Left ventricle myocardium inferior (tissue), 1 donor: ENCODE measurements at regions not wholly inside any gene's neighbourhood (a gene's known extent, or its start where the extent isn't known, plus 50 kb on each side); places are given as distances from the start of the nearest gene placed in this dataset.

Experiments
- DNase-seq: peaks from one replicate; pipeline ENCODE4 v3.0.0-alpha.2; 2020
- H3K27ac ChIP-seq: fragments of 200-600 bp; replicated peaks from 2 replicates; pipeline ENCODE4 v1.8.0; 2021
- H3K27me3 ChIP-seq: fragments of 200-600 bp; 2 replicates; pipeline ENCODE4 v1.8.0; 2021; ENCODE audit warnings: low read depth
- H3K36me3 ChIP-seq: fragments of 200-600 bp; 2 replicates; pipeline ENCODE4 v1.8.0; 2021
- H3K4me1 ChIP-seq: fragments of 200-600 bp; 2 replicates; pipeline ENCODE4 v1.8.0; 2021
- H3K4me3 ChIP-seq: fragments of 200-600 bp; 2 replicates; pipeline ENCODE4 v1.8.0; 2021; ENCODE audit warnings: mild to moderate bottlenecking, moderate library complexity
- H3K9me3 ChIP-seq: fragments of 200-600 bp; replicated peaks from 2 replicates; pipeline ENCODE4 v1.8.0; 2021
- CTCF ChIP-seq: fragments of 200-600 bp; IDR thresholded peaks from 2 replicates; pipeline ENCODE4 v1.8.0; 2021; ENCODE audit warnings: antibody characterized with exemption, mild to moderate bottlenecking, borderline replicate concordance
- intact Hi-C: fragments of 100-400 bp; cut with micrococcal nuclease; formaldehyde crosslinking; loops from one replicate; pipeline ENCODE4 v1.11.0; 2022
- donor health status: DM: no; HTN: yes; CAD: no; lungs with severe emphysema.

DNA sequence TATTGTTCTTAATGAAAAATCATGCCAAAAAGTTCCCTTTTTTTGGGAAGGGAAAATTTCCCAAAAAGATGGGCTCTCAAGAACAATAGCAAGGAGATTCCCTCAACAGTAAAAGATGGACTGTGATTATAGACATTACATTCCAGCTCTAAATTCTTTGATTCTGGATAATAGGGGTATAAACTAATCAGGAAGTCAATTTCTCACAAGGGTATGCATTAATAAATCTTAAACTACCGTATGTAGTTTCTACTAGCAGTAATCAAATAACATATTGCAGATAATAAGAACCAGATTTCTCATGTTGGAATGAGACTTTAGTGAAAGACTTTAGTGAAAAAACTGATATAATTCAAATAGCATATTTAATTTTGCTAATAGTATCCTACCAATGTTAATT lies 144.8 kb upstream of the PTPRG start:
- H3K36me3 ChIP-seq, result no peaks in the 10 kb centered on the region
- H3K4me3 ChIP-seq, result no peak overlapping the region
- no peaks in the 10 kb centered on the region for H3K27me3 ChIP-seq
- no peak for DNase-seq
- H3K9me3 ChIP-seq, result no peaks in the 10 kb centered on the region
- H3K27ac ChIP-seq, result no peak overlapping the region
- intact Hi-C loops, result no loop called here
- no peaks in the 10 kb centered on the region for H3K4me1 ChIP-seq
- no peak for TF ChIP-seq CTCF

DNA sequence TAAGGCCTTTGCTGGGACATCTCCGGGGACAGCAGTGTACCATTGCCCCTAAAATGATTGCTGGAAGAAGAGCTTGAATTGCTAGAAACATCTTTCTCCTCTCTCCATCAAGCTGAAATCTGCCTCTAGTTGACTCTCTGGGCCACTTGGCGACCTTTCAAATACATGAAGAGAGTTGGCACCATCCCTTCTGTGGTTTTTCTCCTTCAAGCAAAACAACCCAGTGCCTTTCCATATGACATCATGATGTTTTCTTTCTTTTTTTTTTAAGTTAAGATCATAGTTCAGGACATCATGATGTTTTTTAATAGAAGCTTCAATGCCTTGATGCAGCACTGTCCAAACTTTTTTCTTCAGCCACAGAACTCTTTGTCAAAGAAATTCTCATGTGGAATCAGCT lies 144.0 kb upstream of the PTPRG start:
- no peaks in the 10 kb centered on the region for H3K36me3 ChIP-seq
- intact Hi-C loops, result no loop called here
- no peaks in the 10 kb centered on the region for H3K27me3 ChIP-seq
- no peak overlapping the region for H3K4me3 ChIP-seq
- no peaks in the 10 kb centered on the region for H3K4me1 ChIP-seq
- TF ChIP-seq CTCF, result no peak
- DNase-seq, result no peak
- H3K27ac ChIP-seq, result no peak overlapping the region
- no peaks in the 10 kb centered on the region for H3K9me3 ChIP-seq

DNA sequence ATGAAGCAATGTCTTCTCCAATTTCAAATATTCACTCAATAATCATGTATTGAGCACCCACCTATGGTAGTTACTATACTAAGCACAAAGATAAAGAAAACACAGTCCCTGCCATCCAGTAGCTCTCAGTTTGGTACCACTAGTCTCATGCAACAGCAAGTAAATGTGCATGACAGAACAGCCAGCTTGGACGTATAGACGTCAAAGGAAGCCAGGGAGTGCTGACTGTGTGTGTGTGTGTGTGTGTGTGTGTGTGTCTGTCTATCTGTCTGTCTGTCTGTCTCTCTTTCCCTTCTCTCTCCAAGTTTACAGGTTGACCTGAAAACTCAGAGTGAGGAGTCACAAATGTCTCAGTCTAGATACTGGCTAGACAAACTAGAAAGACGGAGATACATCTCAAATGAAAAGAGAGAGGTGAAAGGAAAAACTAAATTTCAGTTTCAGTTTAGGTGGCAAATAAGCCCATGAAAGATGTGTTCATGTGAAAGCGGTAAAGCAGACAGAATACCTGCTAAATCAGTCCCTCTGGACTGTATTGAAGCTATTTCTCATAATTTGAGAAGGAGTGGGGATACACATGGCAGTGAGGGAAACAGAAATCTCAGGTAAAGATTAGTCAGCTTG lies 141.1 kb upstream of the PTPRG start:
- intact Hi-C loops, result no loop called here
- Histone ChIP-seq H3K4me3 (no peak overlapping the region), H3K4me1 (peaks cover 3% of the 10 kb centered on the region), H3K36me3 (no peaks in the 10 kb centered on the region), H3K27me3 (no peaks in the 10 kb centered on the region), H3K27ac (no peak overlapping the region), H3K9me3 (no peaks in the 10 kb centered on the region)
- TF ChIP-seq CTCF, result no peak
- DNase-seq, result no peak

- no peak for DNase-seq
- Histone ChIP-seq H3K9me3 (no peaks in the 10 kb centered on the region), H3K4me1 (peaks cover 3% of the 10 kb centered on the region), H3K4me3 (no peak overlapping the region), H3K27ac (no peak overlapping the region), H3K27me3 (no peaks in the 10 kb centered on the region), H3K36me3 (no peaks in the 10 kb centered on the region)
- TF ChIP-seq CTCF, result no peak
- intact Hi-C loops, result no loop called here
These were observed 138.3 kb upstream of the PTPRG start for GRCh38 chr3:61422945-61423673.

- no peak for TF ChIP-seq CTCF
- H3K9me3 ChIP-seq, result no peaks in the 10 kb centered on the region
- H3K27me3 ChIP-seq, result no peaks in the 10 kb centered on the region
- intact Hi-C loops, result no loop called here
- no peak for DNase-seq
- H3K36me3 ChIP-seq, result no peaks in the 10 kb centered on the region
- peaks cover 3% of the 10 kb centered on the region for H3K4me1 ChIP-seq
- no peak overlapping the region for H3K27ac ChIP-seq
- H3K4me3 ChIP-seq, result no peak overlapping the region
These were observed 136.0 kb upstream of the PTPRG start for GRCh38 chr3:61425356-61425755.
